CD14-positive monocyte (primary cell): ENCODE measurements at regions not wholly inside any gene's neighbourhood (a gene's known extent, or its start where the extent isn't known, plus 50 kb on each side); places are given as distances from the start of the nearest gene placed in this dataset.

Experiments used
- DNase-seq, 3 donors: peaks; one replicate each; pipeline ENCODE4 v3.0.0-alpha.2; 2011 to 2022
- H2AFZ ChIP-seq: 2 replicates; pipeline ENCODE4 v1.6.0; 2012; ENCODE audit warnings: mild to moderate bottlenecking, low read depth, low read length, inconsistent platforms; ENCODE audit not compliant: insufficient read depth, poor library complexity, severe bottlenecking
- H3K27ac ChIP-seq, 2 donors: 1 replicate in 1 of 2; 2 replicates in 1 of 2; pipeline ENCODE4 v1.5.1; 2012 to 2013; ENCODE audit warnings: low read length in 2 of 2, control low read depth in 1 of 2, inconsistent platforms in 1 of 2, low read depth in 1 of 2, mild to moderate bottlenecking in 1 of 2
- H3K27me3 ChIP-seq, 2 donors: one replicate each; pipeline versions ENCODE4 v1.6.0 to v1.6.1; 2011 to 2013; ENCODE audit warnings: low read length in 2 of 2; ENCODE audit not compliant: control insufficient read depth in 2 of 2, insufficient read depth in 2 of 2
- H3K36me3 ChIP-seq, 2 donors: replicated peaks in 1 of 2; 1 replicate in 1 of 2; 2 replicates in 1 of 2; pipeline versions ENCODE4 v1.5.1 to v1.6.1; 2012 to 2013; ENCODE audit warnings: low read length in 2 of 2, control low read depth in 1 of 2, inconsistent platforms in 1 of 2, mild to moderate bottlenecking in 1 of 2; ENCODE audit not compliant: insufficient read depth in 2 of 2, control insufficient read depth in 1 of 2
- H3K4me1 ChIP-seq, 2 donors: 1 replicate in 1 of 2; 2 replicates in 1 of 2; pipeline versions ENCODE4 v1.5.1 to v1.6.1; 2012 to 2013; ENCODE audit warnings: low read length in 2 of 2, control low read depth in 1 of 2, inconsistent platforms in 1 of 2, mild to moderate bottlenecking in 1 of 2, moderate library complexity in 1 of 2; ENCODE audit not compliant: insufficient read depth in 2 of 2, control insufficient read depth in 1 of 2
- H3K4me2 ChIP-seq: replicated peaks from 2 replicates; pipeline ENCODE3; 2012; ENCODE audit warnings: low read length, moderate library complexity, mild to moderate bottlenecking; ENCODE audit not compliant: poor library complexity, severe bottlenecking; ENCODE audit errors: extremely low read depth
- H3K4me3 ChIP-seq, 3 experiments: fragments of 200-600 bp in 1 of 3; sonication (generic) in 1 of 3; replicated peaks in 1 of 3; 1 replicate in 2 of 3; 2 replicates in 1 of 3; pipeline ENCODE4 v1.5.1; 2011 to 2013; ENCODE audit warnings: low read length in 3 of 3, mild to moderate bottlenecking in 3 of 3, control low read depth in 2 of 3, low read depth in 2 of 3, inconsistent platforms in 1 of 3, moderate library complexity in 1 of 3
- H3K79me2 ChIP-seq: 2 replicates; pipeline ENCODE4 v1.6.0; 2012; ENCODE audit warnings: mild to moderate bottlenecking, control low read depth, inconsistent platforms, low read length, moderate library complexity; ENCODE audit not compliant: insufficient read depth
- H3K9ac ChIP-seq: 2 replicates; pipeline ENCODE4 v1.6.0; 2017; ENCODE audit warnings: low read length, mild to moderate bottlenecking; ENCODE audit not compliant: insufficient read depth, poor library complexity, severe bottlenecking
- H3K9me3 ChIP-seq, 2 donors: replicated peaks in 1 of 2; 1 replicate in 1 of 2; 2 replicates in 1 of 2; pipeline versions ENCODE4 v1.5.1 to v1.6.1; 2012 to 2013; ENCODE audit warnings: low read length in 2 of 2, control low read depth in 1 of 2; ENCODE audit not compliant: control insufficient read depth in 1 of 2, insufficient read depth in 1 of 2
- H4K20me1 ChIP-seq: 2 replicates; pipeline ENCODE4 v1.6.0; 2012; ENCODE audit warnings: mild to moderate bottlenecking, low read length, control low read depth, moderate library complexity; ENCODE audit not compliant: insufficient read depth
- H3K27ac Mint-ChIP-seq, 7 donors: one replicate each; pipeline ENCODE4 v1.8.0; 2020; ENCODE audit warnings: mild to moderate bottlenecking in 7 of 7, mixed read lengths in 7 of 7, moderate library complexity in 6 of 7, inconsistent platforms in 2 of 7
- H3K27me3 Mint-ChIP-seq, 3 donors: one replicate each; pipeline ENCODE4 v1.8.0; 2021 to 2022; ENCODE audit warnings: low read depth in 3 of 3, mild to moderate bottlenecking in 3 of 3, mixed read lengths in 3 of 3, moderate library complexity in 3 of 3, inconsistent platforms in 1 of 3
- H3K36me3 Mint-ChIP-seq, 2 donors: one replicate each; pipeline ENCODE4 v1.8.0; 2020; ENCODE audit warnings: mixed read lengths in 2 of 2, inconsistent platforms in 1 of 2, mild to moderate bottlenecking in 1 of 2
- H3K4me1 Mint-ChIP-seq: one replicate; pipeline ENCODE4 v1.8.0; 2020; ENCODE audit warnings: mild to moderate bottlenecking, mixed read lengths
- H3K4me3 Mint-ChIP-seq, 2 donors: one replicate each; pipeline ENCODE4 v1.8.0; 2020; ENCODE audit warnings: mild to moderate bottlenecking in 2 of 2, mixed read lengths in 2 of 2, moderate library complexity in 1 of 2
- H3K9me3 Mint-ChIP-seq, 7 donors: one replicate each; pipeline ENCODE4 v1.8.0; 2020 to 2022; ENCODE audit warnings: mixed read lengths in 7 of 7, mild to moderate bottlenecking in 6 of 7, moderate library complexity in 6 of 7, inconsistent platforms in 2 of 7
- CTCF ChIP-seq: fragments of 200-600 bp; IDR thresholded peaks from one replicate; pipeline ENCODE4 v1.8.0; 2022; ENCODE audit warnings: antibody characterized with exemption, mild to moderate bottlenecking
- WGBS: methylation state at CpG from one replicate; pipeline ENCODE4 v1.1.5; 2013; ENCODE audit warnings: missing lambda C conversion rate; ENCODE audit not compliant: insufficient coverage; 5-methylcytosine and 5-hydroxymethylcytosine counted together
- intact Hi-C, 2 donors: fragments of 100-400 bp; cut with micrococcal nuclease; formaldehyde crosslinking; loops; one replicate each; pipeline versions ENCODE4 v1.15.0 to v1.15.1; 2023

DNA sequence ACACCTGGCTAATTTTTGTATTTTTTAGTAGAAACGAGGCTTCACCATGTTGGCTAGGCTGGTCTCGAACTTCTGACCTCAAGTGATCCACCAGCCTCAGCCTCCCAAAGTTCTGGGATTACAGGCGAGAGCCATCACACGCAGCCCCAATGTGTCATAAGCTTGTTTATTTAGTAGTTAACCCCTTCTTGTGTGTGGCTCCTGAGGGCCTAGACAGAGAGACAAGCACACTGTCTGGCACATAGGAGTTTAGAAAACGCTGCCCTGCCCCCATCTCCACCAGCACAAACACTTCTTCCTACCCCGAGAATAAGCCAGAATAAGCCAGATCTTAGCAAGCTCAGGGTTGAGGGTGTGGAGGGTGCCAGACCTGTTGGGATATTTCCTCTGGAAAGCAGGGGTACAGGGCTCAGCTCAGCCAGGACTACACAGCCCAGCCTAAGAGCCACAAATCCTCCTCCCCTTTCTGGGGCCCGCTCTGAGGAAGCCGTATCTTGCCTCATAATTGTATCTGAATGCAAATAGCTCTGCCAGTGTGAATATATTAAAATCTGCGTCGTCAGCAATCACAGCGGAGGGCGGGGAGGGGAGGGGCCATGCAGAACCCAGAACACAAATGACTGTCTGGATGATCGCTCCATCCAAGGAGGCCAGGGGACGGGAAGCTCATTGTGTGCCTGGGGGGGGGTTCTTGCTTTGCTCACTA, 247.3 kb downstream of the MN1 start:
- DNase-seq: no peak
- intact Hi-C loops: no loop called here
- no peaks in the 10 kb centered on the region for H3K4me1 ChIP-seq
- no peak overlapping the region for H3K4me3 ChIP-seq
- Mint-ChIP-seq H3K9me3 (peaks cover 0 to 9% (median 5%) of the 10 kb centered on the region in 7 donors), H3K27ac (no peak overlapping the region), H3K4me3 (no peak overlapping the region), H3K27me3 (peaks cover 2 to 5% (median 3%) of the 10 kb centered on the region in 3 donors), H3K36me3 (no peaks in the 10 kb centered on the region), H3K4me1 (no peaks in the 10 kb centered on the region)
- no peak overlapping the region for H3K27ac ChIP-seq
- H3K27me3 ChIP-seq: no peaks in the 10 kb centered on the region
- no peak for TF ChIP-seq CTCF
- H3K36me3 ChIP-seq: no peaks in the 10 kb centered on the region
- H3K9me3 ChIP-seq: peaks cover 0 to 6% of the 10 kb centered on the region in 2 donors
- no peak overlapping the region for H3K9ac ChIP-seq
- no peak overlapping the region for H2AFZ ChIP-seq
- no peaks in the 10 kb centered on the region for H4K20me1 ChIP-seq
- WGBS: 65% methylated on average over 10 of the region's 14 CpGs
- H3K4me2 ChIP-seq: no peak overlapping the region
- no peaks in the 10 kb centered on the region for H3K79me2 ChIP-seq

DNA sequence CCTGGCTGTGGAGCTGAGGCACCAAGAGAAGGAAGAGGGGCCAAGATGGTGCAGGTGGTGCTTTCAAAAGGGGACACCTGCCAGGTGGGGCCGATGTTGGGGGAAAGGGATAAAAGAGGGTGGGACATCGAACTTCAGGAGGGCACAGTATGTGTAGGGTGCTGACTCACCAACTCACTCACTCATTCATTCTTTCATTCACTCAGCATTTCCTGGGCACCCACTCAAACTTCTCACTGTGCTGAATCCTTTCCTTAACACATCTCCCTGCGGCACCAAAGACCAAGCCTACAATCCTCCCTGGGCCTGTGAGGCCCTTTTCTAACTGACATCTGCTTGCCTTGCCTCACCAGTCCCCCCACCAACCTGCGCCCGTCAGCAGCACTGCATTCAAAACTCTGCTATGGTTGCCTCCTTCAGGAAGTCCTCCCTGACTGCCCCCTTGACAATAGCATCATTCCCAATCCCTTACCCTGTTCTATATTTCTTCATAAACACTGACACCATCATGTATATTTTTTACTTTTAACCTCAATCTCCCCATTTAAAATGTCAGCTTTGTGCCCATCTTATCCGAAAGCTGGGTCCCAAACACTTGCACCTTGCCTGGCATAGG, 246.6 kb downstream of the MN1 start:
- Histone ChIP-seq H3K4me1 (no peaks in the 10 kb centered on the region), H3K4me2 (no peak overlapping the region), H3K27ac (no peak overlapping the region), H3K27me3 (no peaks in the 10 kb centered on the region), H2AFZ (no peak overlapping the region), H3K36me3 (no peaks in the 10 kb centered on the region), H3K4me3 (no peak overlapping the region), H3K9me3 (peaks cover 0 to 6% of the 10 kb centered on the region in 2 donors), H3K79me2 (no peaks in the 10 kb centered on the region), H4K20me1 (no peaks in the 10 kb centered on the region), H3K9ac (no peak overlapping the region)
- Mint-ChIP-seq H3K27me3 (peaks cover 1 to 3% (median 2%) of the 10 kb centered on the region in 3 donors), H3K27ac (no peak overlapping the region), H3K9me3 (peaks cover 0 to 9% (median 5%) of the 10 kb centered on the region in 7 donors), H3K36me3 (no peaks in the 10 kb centered on the region), H3K4me1 (no peaks in the 10 kb centered on the region), H3K4me3 (no peak overlapping the region)
- intact Hi-C loops: no loop called here
- 94% methylated on average over 3 of the region's 6 CpGs for WGBS
- TF ChIP-seq CTCF: no peak
- no peak for DNase-seq
